Thoracic aorta (tissue), 2 donors: ENCODE measurements at regions not wholly inside any gene's neighbourhood (a gene's known extent, or its start where the extent isn't known, plus 50 kb on each side); places are given as distances from the start of the nearest gene placed in this dataset.

Experiments
- ATAC-seq: fragments of 150-250 bp; one replicate; pipeline ENCODE4 v1.8.0; 2017; ENCODE audit warnings: low read depth; ENCODE audit not compliant: insufficient number of reproducible peaks, low FRiP score
- DNase-seq: peaks from one replicate; pipeline ENCODE4 v3.0.0-alpha.2; 2020; ENCODE audit warnings: low spot score
- H3K27ac ChIP-seq, 2 donors: fragments of 200-600 bp; sonication (generic); 1 replicate in 1 of 2; 2 replicates in 1 of 2; pipeline ENCODE4 v1.5.1; 2016; ENCODE audit warnings: mild to moderate bottlenecking in 2 of 2, moderate library complexity in 2 of 2
- H3K27me3 ChIP-seq: fragments of 200-600 bp; sonication (generic); replicated peaks from 2 replicates; pipeline ENCODE4 v1.6.0; 2016; ENCODE audit warnings: mild to moderate bottlenecking; ENCODE audit not compliant: insufficient read depth
- H3K36me3 ChIP-seq: fragments of 200-600 bp; sonication (generic); one replicate; pipeline ENCODE4 v1.5.1; 2016
- H3K4me1 ChIP-seq, 2 donors: fragments of 200-600 bp; sonication (generic); 1 replicate in 1 of 2; 2 replicates in 1 of 2; pipeline versions ENCODE4 v1.5.1 to v1.6.0; 2016; ENCODE audit warnings: low read depth in 2 of 2, mild to moderate bottlenecking in 1 of 2; ENCODE audit not compliant: control insufficient read depth in 1 of 2
- H3K4me3 ChIP-seq: fragments of 200-600 bp; sonication (generic); 2 replicates; pipeline ENCODE4 v1.5.1; 2016; ENCODE audit warnings: mild to moderate bottlenecking
- H3K9me3 ChIP-seq: fragments of 200-600 bp; sonication (generic); 2 replicates; pipeline ENCODE4 v1.5.1; 2016
- CTCF ChIP-seq: fragments of 200-600 bp; sonication (generic); IDR thresholded peaks from one replicate; pipeline ENCODE4 v1.5.1; 2019; ENCODE audit warnings: antibody characterized with exemption

GRCh38 chr15:38048001-38048455 lies 113.6 kb downstream of the TMCO5A start:
- TF ChIP-seq CTCF, result no peak
- no peaks in the 10 kb centered on the region for H3K9me3 ChIP-seq
- DNase-seq (no peak), ATAC-seq (no peak)
- H3K27me3 ChIP-seq, result no peaks in the 10 kb centered on the region
- H3K4me3 ChIP-seq, result no peak overlapping the region
- H3K27ac ChIP-seq, result no peak overlapping the region
- H3K36me3 ChIP-seq, result no peaks in the 10 kb centered on the region
- no peaks in the 10 kb centered on the region for H3K4me1 ChIP-seq

- no peak overlapping the region for H3K27ac ChIP-seq
- ATAC-seq, result no peak
Observed at GRCh38 chr15:38049891-38050290, 115.5 kb downstream of the TMCO5A start.

GRCh38 chr15:38050529-38051448 lies 116.3 kb downstream of the TMCO5A start:
- DNase-seq, result no peak
- no peaks in the 10 kb centered on the region for H3K9me3 ChIP-seq
- no peaks in the 10 kb centered on the region for H3K4me1 ChIP-seq
- H3K36me3 ChIP-seq, result no peaks in the 10 kb centered on the region
- no peaks in the 10 kb centered on the region for H3K27me3 ChIP-seq
- no peak for ATAC-seq
- H3K4me3 ChIP-seq, result no peak overlapping the region
- TF ChIP-seq CTCF, result no peak
- H3K27ac ChIP-seq, result no peak overlapping the region

More at GRCh38 chr15:38049891-38050290, 115.5 kb downstream of the TMCO5A start:
- H3K9me3 ChIP-seq, result no peaks in the 10 kb centered on the region
- H3K4me3 ChIP-seq, result no peak overlapping the region
- TF ChIP-seq CTCF, result no peak
- no peaks in the 10 kb centered on the region for H3K4me1 ChIP-seq
- no peaks in the 10 kb centered on the region for H3K36me3 ChIP-seq
- no peak for DNase-seq
- no peaks in the 10 kb centered on the region for H3K27me3 ChIP-seq

- TF ChIP-seq CTCF, result no peak
- H3K36me3 ChIP-seq, result no peaks in the 10 kb centered on the region
- DNase-seq (no peak), ATAC-seq (no peak)
- H3K27ac ChIP-seq, result no peak overlapping the region
- no peaks in the 10 kb centered on the region for H3K27me3 ChIP-seq
- no peaks in the 10 kb centered on the region for H3K9me3 ChIP-seq
- H3K4me3 ChIP-seq, result no peak overlapping the region
- H3K4me1 ChIP-seq, result no peaks in the 10 kb centered on the region
Observed at GRCh38 chr15:38053205-38053604, 118.8 kb downstream of the TMCO5A start.

- H3K4me1 ChIP-seq, result no peaks in the 10 kb centered on the region
- no peaks in the 10 kb centered on the region for H3K9me3 ChIP-seq
- H3K27me3 ChIP-seq, result no peaks in the 10 kb centered on the region
- no peak overlapping the region for H3K4me3 ChIP-seq
- ATAC-seq (no peak), DNase-seq (no peak)
- H3K36me3 ChIP-seq, result no peaks in the 10 kb centered on the region
- TF ChIP-seq CTCF, result no peak
- no peak overlapping the region for H3K27ac ChIP-seq
Observed at GRCh38 chr15:38053776-38054175, 119.3 kb downstream of the TMCO5A start.
